NOMO-1 treated with DMSO at 0.1 percent for 48 hours (cell line): ENCODE measurements at regions not wholly inside any gene's neighbourhood (a gene's known extent, or its start where the extent isn't known, plus 50 kb on each side); places are given as distances from the start of the nearest gene placed in this dataset.

Experiments
- DNase-seq: peaks from one replicate; lab custom pipeline; 2025; ENCODE audit not compliant: unreplicated experiment; lab: John Stamatoyannopoulos, UW

DNA sequence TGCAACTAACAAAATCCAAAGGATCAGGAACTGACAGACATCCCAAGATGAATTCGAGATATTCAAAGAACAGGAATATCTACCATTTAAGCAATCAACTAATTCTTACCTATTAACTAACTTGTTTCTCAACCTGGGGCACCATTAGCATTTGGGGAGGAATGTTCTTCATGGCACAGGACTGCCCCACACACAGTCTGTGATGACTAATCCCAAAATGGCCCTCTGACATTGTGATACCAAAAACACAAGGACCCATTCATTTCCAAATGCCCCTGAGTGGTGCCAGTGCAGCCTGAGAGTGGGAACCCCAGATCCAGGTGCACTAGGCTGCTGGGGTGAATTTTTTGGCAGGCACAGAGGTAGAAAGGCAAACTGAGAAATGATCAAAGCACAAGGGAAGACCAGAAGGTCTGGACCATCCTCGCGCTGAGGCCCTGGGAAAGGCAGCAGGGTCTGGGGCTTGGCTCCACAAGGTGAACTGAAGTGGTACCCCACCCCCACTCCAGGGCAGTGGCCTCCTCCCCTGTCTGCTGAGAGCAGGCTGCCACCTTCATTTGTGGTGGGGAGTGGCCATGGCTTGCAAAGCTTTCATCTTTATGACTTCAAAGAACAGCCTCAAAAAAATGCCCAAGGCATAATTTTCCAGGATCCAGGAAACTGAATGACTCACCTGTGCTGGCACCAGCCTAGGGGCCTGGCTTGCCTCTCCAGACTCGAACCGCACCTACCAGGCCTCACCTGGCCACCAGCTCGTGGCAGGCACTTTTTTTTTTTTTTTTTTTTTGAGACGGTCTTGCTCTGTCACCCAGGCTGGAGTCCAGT is 122.4 kb downstream of the BCOR start:
- no peak for DNase-seq

- DNase-seq = no peak
Measured at GRCh38 chrX:39981946-39982345, 115.8 kb downstream of the BCOR start.

DNA sequence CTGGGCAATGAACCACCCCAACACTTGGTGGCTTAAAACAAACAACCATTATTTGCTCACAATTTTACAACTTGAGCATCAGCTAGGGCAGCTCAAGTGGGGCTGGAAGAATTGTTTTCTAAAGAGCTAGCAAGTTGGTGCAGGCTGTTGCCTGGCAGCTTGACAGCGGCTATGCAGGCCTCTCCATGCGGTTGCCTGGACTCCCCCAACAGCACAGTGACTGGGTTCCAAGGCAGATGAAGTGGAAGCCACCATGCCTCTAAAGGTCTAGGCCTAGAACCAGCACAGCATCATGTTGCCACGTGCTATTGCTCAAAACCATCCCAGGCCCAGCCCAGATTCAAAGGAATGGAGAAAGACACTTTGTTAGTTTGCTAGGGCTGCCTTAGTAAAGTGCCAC is 114.8 kb downstream of the BCOR start:
- no peak for DNase-seq

DNA sequence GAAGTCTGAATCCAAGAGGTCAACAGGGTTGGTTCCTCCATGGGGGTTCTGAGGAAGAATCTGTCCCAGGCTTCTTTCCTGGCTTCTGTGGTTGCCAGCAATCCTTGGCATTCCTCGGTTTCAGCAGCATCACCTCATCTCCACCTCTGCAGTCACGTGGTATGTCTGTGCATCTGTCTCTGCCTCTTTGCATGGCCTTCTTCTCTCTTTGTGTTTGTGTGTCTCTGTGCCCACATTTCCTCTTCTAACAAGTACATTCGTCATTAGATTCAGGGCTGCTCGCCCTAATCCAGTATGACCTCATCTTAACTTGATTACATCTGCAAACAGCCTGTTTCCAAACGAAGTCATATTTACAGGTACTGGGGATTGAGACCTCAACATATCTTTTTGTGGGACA is 114.0 kb downstream of the BCOR start:
- DNase-seq = no peak

DNA sequence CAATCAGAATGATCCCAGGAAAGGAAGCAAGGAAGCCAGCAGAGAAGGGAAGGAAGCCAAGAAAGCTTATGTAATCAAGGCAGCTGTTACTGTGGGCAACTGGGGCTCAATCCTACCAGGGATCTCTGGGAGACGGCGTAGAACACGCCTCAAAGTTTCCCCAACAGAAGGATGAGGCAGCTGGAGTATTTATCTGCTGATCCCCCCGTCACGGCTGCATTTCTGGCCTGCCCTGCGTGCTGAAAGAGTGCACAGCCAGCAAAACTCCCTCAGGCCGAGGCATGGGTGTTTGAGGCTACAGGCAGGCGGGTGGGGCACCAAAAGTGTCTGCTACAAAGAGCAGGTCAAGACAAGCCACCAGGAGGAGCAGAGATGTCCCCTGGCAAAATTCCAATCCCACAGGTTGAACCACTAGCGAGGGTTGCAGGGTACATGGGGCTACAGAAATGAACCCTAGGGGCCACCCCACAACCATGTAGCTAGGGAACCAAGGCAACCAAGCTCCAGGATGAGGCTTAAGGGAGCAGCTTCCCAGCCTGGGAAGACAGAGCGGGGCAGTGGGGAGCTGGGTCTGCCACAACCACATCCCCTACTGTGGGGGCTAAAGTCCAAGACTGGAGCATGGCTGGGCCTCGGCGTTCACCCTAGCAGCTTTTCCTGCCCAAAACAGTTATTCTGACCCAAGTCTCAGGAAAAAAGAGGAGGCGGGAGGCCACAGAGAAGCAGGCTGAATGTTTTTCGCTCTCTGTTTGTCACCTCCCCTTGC is 113.4 kb downstream of the BCOR start:
- no peak for DNase-seq

DNA sequence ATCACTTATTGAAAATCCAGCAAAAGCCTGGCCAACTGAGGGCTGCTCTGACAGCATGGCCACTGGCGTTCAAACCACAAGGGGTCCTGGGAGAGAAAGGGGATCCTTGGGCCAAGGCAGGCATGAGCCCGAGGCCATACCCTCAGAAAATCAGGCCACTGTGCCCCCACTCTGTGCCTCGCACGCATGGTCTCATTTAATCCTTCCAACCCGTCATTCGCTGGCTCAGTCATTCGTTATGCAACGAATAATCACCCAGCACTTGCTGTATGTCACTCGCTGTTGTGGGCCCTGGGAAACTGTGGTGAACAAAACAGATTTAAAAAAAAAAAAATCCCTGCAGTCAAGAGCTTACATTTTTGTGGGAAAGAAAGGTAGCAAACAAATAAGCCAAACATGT is 112.7 kb downstream of the BCOR start:
- DNase-seq = no peak

GRCh38 chrX:39985551-39985950 is 112.2 kb downstream of the BCOR start:
- DNase-seq = no peak

- no peak for DNase-seq
Measured at GRCh38 chrX:39988496-39988895, 109.3 kb downstream of the BCOR start.

- DNase-seq = no peak
Measured at GRCh38 chrX:39990388-39990787, 107.4 kb downstream of the BCOR start.

GRCh38 chrX:39992300-39992699 is 105.5 kb downstream of the BCOR start:
- DNase-seq = no peak

- no peak for DNase-seq
Measured at GRCh38 chrX:39995457-39995856, 102.3 kb downstream of the BCOR start.

GRCh38 chrX:39996536-39996935 is 101.2 kb downstream of the BCOR start:
- DNase-seq = no peak

DNA sequence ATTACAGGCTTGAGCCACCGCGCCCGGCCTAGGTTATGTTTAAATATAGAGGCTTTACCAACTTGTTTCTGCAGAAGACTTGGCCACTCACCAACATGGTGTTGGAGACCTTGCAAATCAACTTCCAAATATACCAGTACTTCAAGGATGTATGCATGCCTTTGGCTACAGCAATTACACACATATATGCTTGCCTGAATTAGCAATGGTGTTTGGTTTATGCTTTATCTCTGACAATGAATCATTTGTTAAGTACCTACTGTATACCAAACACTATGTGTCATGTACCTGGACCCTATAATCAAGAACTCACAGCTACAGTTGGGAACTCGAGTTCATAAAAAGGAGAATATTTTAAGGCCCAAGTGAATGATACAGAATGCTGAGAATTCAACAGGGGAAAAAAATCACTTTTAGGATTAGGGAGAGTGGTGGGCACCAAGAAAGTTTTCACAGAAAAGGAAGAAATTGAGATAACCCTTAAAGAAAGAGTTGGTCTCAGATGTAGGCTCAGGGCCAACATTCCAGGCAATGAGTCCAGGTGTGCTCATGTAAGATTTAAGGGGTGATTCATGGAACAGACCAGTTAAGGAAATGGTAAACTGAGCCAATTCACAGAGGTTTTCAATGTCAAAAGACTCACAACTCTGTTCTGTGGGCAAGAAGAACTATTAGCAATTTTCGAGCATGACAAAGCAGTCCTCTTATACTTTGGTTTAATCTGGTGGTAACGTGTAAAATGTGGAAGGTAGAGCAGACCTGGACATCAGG is 98.9 kb downstream of the BCOR start:
- DNase-seq = no peak
